Chondrocyte (in vitro differentiated cells): ENCODE measurements at regions not wholly inside any gene's neighbourhood (a gene's known extent, or its start where the extent isn't known, plus 50 kb on each side); places are given as distances from the start of the nearest gene placed in this dataset.
"Not testable (repeated sequence)": the region's sequence is repeated elsewhere in the genome, so short reads cannot be mapped to it uniquely, and the experiment has no call there.

Source experiments
- DNase-seq: peaks from one replicate; pipeline ENCODE4 v3.0.0; 2021; ENCODE audit warnings: mixed read lengths, low spot score
- H3K27ac Mint-ChIP-seq: one replicate; pipeline ENCODE4 v1.8.0; 2021; ENCODE audit warnings: mild to moderate bottlenecking, moderate library complexity, mixed read lengths; ENCODE audit not compliant: unreplicated experiment
- H3K27me3 Mint-ChIP-seq: 2 replicates; pipeline ENCODE4 v1.8.0; 2021; ENCODE audit warnings: low read depth, mixed read lengths
- H3K36me3 Mint-ChIP-seq: 2 replicates; pipeline ENCODE4 v1.8.0; 2021; ENCODE audit warnings: low read depth, mixed read lengths
- H3K4me1 Mint-ChIP-seq: 2 replicates; pipeline ENCODE4 v1.8.0; 2021; ENCODE audit warnings: low read depth, mild to moderate bottlenecking, mixed read lengths
- H3K4me3 Mint-ChIP-seq: one replicate; pipeline ENCODE4 v1.8.0; 2021; ENCODE audit warnings: mild to moderate bottlenecking, moderate library complexity, mixed read lengths; ENCODE audit not compliant: unreplicated experiment
- H3K9me3 Mint-ChIP-seq: 2 replicates; pipeline ENCODE4 v1.8.0; 2021; ENCODE audit warnings: low read depth, mixed read lengths
- CTCF ChIP-seq: fragments of 200-600 bp; sonication (generic); IDR thresholded peaks from 2 replicates; pipeline ENCODE4 v1.5.0; 2021; ENCODE audit warnings: antibody characterized with exemption, mild to moderate bottlenecking, moderate library complexity

- no peaks in the 10 kb centered on the region for H3K36me3 Mint-ChIP-seq
- no peak overlapping the region for H3K4me3 Mint-ChIP-seq
- H3K27me3 Mint-ChIP-seq: no peaks in the 10 kb centered on the region
- H3K9me3 Mint-ChIP-seq: no peaks in the 10 kb centered on the region
- H3K4me1 Mint-ChIP-seq: no peaks in the 10 kb centered on the region
- TF ChIP-seq CTCF: no peak
- DNase-seq: no peak
- no peak overlapping the region for H3K27ac Mint-ChIP-seq
Measured at GRCh38 chr3:145429546-145429945, 731.4 kb downstream of the PLOD2 start.

DNA sequence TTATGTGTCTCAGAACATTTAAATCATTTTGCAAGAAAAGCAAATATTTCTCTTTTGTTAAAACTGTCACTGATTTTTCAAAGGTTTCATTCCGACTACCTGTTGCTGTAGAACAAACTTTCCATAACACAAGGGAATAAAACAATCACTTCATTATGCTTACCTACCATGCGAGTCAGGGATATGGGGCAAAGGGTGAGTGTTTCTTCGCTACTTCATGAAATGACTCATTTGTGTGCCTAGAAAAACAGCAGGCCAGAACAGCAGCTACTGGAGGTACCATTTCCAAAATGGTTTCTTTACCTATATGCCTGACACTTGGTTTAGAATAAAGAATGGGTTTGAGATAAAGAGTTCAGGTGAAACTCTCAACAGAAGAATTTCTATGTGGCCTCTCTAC is 712.5 kb downstream of the PLOD2 start:
- Mint-ChIP-seq H3K27ac (no peak overlapping the region), H3K4me1 (no peaks in the 10 kb centered on the region), H3K36me3 (no peaks in the 10 kb centered on the region), H3K27me3 (no peaks in the 10 kb centered on the region), H3K4me3 (no peak overlapping the region), H3K9me3 (peaks cover 2% of the 10 kb centered on the region)
- TF ChIP-seq CTCF: no peak
- DNase-seq: no peak

DNA sequence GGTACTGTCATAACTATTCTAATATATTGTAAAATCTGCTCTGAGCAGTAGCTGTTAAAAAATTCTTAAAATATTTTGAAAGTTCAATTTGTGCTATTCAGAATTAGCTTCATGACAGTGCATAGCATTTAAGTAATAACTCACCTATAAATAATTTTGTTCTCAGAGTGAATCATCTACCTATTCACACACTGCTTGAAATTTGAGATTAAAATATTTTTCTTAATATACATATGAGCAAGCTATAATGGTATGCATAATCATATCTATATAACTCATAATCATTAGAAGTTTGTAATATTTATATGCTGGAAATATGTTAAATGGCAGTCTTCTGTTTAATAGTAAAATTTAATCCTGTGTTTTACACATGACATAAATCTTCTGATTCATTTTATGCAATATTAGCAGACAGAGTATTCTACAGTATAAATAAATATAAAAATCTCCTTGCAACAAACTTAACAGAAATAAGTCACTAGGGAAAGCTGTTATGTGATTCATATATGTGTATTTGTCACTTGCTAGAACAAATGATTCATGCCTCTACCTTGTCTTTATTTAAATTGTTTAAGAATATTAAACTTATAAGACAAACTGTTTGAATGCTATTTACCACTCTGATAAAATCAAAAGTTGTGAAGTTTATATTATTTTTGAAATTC is 710.8 kb downstream of the PLOD2 start:
- Mint-ChIP-seq H3K9me3 (no peaks in the 10 kb centered on the region), H3K27me3 (no peaks in the 10 kb centered on the region), H3K36me3 (no peaks in the 10 kb centered on the region), H3K4me1 (no peaks in the 10 kb centered on the region), H3K4me3 (no peak overlapping the region), H3K27ac (no peak overlapping the region)
- no peak for DNase-seq
- no peak for TF ChIP-seq CTCF

DNA sequence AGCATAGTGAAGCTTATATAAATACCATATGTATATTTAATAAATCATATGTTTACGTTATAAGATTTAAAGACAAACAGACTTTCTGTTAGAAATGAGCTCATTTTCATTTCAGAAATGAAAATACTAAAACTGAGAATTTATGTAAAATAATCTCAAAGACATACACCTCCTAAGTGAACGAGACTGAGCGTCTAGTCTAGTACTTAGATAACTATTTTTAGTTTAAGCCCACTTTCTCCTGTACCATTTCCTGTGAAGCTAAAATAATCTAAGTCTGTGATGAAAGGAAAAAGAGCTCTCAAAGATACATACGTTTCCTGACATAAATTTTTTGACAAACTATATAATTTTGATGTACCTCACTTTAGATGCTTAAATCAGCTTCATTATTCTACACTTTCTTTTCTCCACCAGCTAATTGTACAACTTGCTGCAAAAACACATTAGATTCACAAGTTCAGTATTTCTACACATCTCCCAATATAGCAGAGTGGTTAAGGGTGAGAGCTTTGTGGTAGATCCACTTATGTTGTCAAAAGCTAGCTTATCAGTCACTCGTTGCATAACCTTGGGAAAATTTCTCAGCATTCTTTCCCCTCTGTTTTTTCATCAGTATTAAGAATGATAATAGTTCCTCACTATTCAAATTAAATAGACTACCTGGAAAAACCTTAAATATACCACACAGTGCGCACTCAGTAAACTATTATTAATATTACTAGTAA is 703.0 kb downstream of the PLOD2 start:
- Mint-ChIP-seq H3K36me3 (no peaks in the 10 kb centered on the region), H3K9me3 (no peaks in the 10 kb centered on the region), H3K4me1 (peaks cover 4% of the 10 kb centered on the region), H3K4me3 (no peak overlapping the region), H3K27ac (no peak overlapping the region), H3K27me3 (no peaks in the 10 kb centered on the region)
- no peak for TF ChIP-seq CTCF
- no peak for DNase-seq

DNA sequence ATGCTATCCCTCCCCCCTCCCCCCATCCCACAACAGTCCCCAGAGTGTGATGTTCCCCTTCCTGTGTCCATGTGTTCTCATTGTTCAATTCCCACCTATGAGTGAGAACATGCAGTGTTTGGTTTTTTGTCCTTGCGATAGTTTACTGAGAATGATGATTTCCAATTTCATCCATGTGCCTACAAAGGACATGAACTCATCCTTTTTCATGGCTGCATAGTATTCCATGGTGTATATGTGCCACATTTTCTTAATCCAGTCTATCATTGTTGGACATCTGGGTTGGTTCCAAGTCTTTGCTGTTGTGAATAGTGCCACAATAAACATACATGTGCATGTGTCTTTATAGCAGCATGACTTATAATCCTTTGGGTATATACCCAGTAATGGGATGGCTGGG is 701.3 kb downstream of the PLOD2 start:
- H3K4me3 Mint-ChIP-seq, H3K27me3 Mint-ChIP-seq, H3K4me1 Mint-ChIP-seq, H3K36me3 Mint-ChIP-seq, H3K9me3 Mint-ChIP-seq, H3K27ac Mint-ChIP-seq, DNase-seq: not testable (repeated sequence)

DNA sequence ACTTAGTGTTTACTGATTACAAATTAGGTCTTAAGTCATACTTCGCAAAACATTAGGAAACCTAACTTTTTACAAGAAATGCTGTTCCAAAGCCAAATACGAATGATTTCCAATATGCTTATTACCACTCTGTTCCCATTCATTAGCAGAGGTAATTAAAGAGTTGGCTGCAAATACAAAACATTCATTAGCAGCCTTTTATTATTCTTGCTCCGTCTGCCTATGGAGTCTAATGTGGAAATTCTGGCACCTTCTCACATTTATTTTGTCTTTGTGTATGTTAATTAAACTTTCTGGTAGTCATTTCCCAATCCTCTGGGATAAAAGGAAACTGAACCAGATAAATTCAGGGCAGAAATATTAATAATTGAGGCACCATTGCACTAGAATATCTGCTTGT is 689.0 kb downstream of the PLOD2 start:
- no peaks in the 10 kb centered on the region for H3K27me3 Mint-ChIP-seq
- H3K9me3 Mint-ChIP-seq: peaks cover 13% of the 10 kb centered on the region
- no peaks in the 10 kb centered on the region for H3K4me1 Mint-ChIP-seq
- H3K4me3 Mint-ChIP-seq: no peak overlapping the region
- H3K36me3 Mint-ChIP-seq: no peaks in the 10 kb centered on the region
- TF ChIP-seq CTCF: no peak
- DNase-seq: no peak
- no peak overlapping the region for H3K27ac Mint-ChIP-seq

DNA sequence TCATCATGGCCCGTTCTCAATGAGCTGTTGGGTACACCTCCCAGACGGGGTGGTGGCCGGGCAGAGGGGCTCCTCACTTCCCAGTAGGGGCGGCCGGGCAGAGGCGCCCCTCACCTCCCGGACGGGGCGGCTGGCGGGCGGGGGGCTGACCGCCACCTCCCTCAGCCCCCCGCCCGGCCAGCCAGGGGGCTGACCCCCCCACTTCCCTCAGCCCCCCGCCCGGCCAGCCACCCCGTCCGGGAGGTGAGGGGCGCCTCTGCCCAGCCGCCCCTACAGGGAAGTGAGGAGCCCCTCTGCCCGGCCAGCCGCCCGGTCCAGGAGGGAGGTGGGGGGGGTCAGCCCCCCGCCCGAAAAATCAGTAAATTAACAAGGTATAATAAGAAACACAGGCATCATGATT is 678.2 kb downstream of the PLOD2 start:
- not testable (repeated sequence) for H3K4me1 Mint-ChIP-seq, H3K27ac Mint-ChIP-seq, H3K27me3 Mint-ChIP-seq, H3K36me3 Mint-ChIP-seq, H3K9me3 Mint-ChIP-seq, DNase-seq, H3K4me3 Mint-ChIP-seq
